ENCODE measurements at regions not wholly inside any gene's neighbourhood (a gene's known extent, or its start where the extent isn't known, plus 50 kb on each side); places are given as distances from the start of the nearest gene placed in this dataset.

DNA sequence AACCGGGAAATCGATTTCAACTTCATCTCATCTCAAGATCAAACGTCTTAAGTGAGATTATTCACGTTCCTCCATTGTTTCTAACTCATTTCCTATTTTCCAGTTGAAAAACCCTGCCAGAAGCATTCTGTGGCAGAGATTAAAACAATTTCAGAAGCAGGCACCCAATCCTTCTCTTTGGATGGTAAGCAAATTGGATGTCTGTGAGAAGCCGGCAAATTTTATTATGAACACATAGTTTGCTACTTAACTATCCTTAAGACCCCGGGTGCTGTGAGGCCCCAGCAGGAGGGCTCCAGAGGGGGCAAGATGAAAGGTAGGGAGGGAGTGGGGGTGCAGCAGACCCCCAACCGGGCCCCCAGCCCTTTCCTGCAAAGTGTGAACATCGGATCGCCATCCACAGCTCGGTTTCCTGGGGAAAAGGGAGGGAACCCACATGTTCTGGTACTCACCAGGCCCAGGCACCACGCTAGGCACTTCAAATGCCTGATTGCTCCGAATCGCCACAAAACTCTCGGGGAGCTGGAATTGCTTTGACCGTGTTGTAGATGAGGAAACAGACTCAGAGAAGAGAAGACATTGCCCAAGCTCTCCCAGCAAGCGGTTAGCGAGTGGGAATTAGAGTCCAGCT is 167.1 kb upstream of the MVB12B start:
- TF ChIP-seq, protein P1, sequence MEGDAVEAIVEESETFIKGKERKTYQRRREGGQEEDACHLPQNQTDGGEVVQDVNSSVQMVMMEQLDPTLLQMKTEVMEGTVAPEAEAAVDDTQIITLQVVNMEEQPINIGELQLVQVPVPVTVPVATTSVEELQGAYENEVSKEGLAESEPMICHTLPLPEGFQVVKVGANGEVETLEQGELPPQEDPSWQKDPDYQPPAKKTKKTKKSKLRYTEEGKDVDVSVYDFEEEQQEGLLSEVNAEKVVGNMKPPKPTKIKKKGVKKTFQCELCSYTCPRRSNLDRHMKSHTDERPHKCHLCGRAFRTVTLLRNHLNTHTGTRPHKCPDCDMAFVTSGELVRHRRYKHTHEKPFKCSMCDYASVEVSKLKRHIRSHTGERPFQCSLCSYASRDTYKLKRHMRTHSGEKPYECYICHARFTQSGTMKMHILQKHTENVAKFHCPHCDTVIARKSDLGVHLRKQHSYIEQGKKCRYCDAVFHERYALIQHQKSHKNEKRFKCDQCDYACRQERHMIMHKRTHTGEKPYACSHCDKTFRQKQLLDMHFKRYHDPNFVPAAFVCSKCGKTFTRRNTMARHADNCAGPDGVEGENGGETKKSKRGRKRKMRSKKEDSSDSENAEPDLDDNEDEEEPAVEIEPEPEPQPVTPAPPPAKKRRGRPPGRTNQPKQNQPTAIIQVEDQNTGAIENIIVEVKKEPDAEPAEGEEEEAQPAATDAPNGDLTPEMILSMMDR (IDR thresholded peaks at IDR 0.05) = no peak
- no peak for TF ChIP-seq POLR2A (IDR thresholded peaks at IDR 0.05)
- TF ChIP-seq EP300 (IDR thresholded peaks at IDR 0.05; ENCODE audit: low read depth) = no peak
